GM12872 (cell line): ENCODE measurements at regions not wholly inside any gene's neighbourhood (a gene's known extent, or its start where the extent isn't known, plus 50 kb on each side); places are given as distances from the start of the nearest gene placed in this dataset.

ENCODE experiments used
- CTCF ChIP-seq: IDR thresholded peaks from 3 replicates; pipeline ENCODE4 v1.5.1; 2011; ENCODE audit warnings: low read depth, mild to moderate bottlenecking, low read length, moderate library complexity; ENCODE audit not compliant: insufficient read depth

GRCh38 chr3:137692803-137693431 lies 71.2 kb upstream of the SOX14 start:
- TF ChIP-seq CTCF = peak; percentile 77

DNA sequence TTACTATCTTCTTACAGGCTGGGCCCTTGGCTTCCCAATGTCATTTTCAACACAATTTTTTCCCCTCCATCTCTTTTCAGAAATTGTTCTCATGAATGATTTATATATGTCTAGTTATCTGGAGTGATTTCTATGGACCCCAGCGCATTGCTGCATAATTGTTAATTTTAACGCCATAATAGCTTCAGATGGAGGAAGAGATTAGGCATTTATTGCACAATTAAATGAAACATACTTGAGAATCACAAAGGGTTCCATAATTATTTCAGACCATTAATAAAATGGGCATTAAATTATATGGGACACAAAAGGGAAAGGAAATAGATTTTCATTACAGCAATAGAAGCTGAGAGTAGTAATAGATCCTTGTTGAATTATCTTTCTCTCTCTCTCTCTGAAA lies 70.3 kb upstream of the SOX14 start:
- TF ChIP-seq CTCF = no peak

DNA sequence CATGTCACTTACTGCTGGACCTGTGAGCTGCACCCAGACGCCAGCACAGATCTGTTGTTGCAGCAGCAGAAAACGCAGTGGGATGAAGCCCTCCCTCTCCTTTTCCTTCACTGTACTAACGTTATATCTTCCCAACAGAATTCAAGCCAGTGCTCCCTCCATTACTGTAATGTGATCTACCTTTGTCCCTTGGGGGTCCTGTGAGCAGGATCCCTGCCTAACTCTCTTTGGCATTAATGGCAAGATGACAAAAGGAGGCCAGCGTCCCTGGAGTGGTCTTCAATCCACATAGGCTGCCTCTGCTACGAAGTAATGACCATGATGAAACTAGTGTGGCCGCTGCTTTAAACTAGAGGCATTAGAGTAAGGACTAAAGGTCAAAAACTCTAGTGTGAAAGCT lies 69.3 kb upstream of the SOX14 start:
- no peak for TF ChIP-seq CTCF

GRCh38 chr3:137695351-137695750 lies 68.8 kb upstream of the SOX14 start:
- TF ChIP-seq CTCF = no peak

GRCh38 chr3:137709011-137709601 lies 55.0 kb upstream of the SOX14 start:
- TF ChIP-seq CTCF = peak; percentile 64
